WERI-Rb-1 (cell line): ENCODE measurements at regions not wholly inside any gene's neighbourhood (a gene's known extent, or its start where the extent isn't known, plus 50 kb on each side); places are given as distances from the start of the nearest gene placed in this dataset.

Source experiments
- DNase-seq: peaks from one replicate; pipeline ENCODE4 v3.0.0-alpha.2; 2020
- H3K27ac ChIP-seq: fragments of 250-450 bp; sonication (Bioruptor Pico); 2 replicates; pipeline ENCODE4 v1.5.1; 2020; ENCODE audit warnings: mild to moderate bottlenecking, moderate library complexity
- H3K27me3 ChIP-seq: fragments of 250-450 bp; sonication (Bioruptor Pico); 2 replicates; pipeline ENCODE4 v1.5.1; 2021; ENCODE audit warnings: mild to moderate bottlenecking, low read depth, moderate library complexity; ENCODE audit not compliant: insufficient read depth, severe bottlenecking
- H3K36me3 ChIP-seq: fragments of 250-450 bp; sonication (Bioruptor Pico); 2 replicates; pipeline ENCODE4 v1.5.1; 2020; ENCODE audit warnings: mild to moderate bottlenecking, moderate library complexity
- H3K4me3 ChIP-seq: 2 replicates; pipeline ENCODE4 v1.5.1; 2011; ENCODE audit warnings: low read depth, mild to moderate bottlenecking, control low read depth, low read length
- H3K9me3 ChIP-seq: fragments of 250-450 bp; sonication (Bioruptor Pico); 2 replicates; pipeline ENCODE4 v1.5.1; 2021; ENCODE audit warnings: mild to moderate bottlenecking, moderate library complexity; ENCODE audit not compliant: severe bottlenecking
- TF ChIP-seq, protein P1 (sequence below): IDR thresholded peaks from 2 replicates; pipeline ENCODE4 v1.5.1; 2011; ENCODE audit warnings: low read depth, mild to moderate bottlenecking, control low read depth, inconsistent platforms, low read length

- H3K36me3 ChIP-seq: no peaks in the 10 kb centered on the region
- peaks cover 21% of the 10 kb centered on the region for H3K27me3 ChIP-seq
- H3K4me3 ChIP-seq: no peak overlapping the region
- no peak for DNase-seq
- TF ChIP-seq, protein P1, sequence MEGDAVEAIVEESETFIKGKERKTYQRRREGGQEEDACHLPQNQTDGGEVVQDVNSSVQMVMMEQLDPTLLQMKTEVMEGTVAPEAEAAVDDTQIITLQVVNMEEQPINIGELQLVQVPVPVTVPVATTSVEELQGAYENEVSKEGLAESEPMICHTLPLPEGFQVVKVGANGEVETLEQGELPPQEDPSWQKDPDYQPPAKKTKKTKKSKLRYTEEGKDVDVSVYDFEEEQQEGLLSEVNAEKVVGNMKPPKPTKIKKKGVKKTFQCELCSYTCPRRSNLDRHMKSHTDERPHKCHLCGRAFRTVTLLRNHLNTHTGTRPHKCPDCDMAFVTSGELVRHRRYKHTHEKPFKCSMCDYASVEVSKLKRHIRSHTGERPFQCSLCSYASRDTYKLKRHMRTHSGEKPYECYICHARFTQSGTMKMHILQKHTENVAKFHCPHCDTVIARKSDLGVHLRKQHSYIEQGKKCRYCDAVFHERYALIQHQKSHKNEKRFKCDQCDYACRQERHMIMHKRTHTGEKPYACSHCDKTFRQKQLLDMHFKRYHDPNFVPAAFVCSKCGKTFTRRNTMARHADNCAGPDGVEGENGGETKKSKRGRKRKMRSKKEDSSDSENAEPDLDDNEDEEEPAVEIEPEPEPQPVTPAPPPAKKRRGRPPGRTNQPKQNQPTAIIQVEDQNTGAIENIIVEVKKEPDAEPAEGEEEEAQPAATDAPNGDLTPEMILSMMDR: no peak
- no peak overlapping the region for H3K27ac ChIP-seq
- H3K9me3 ChIP-seq: no peaks in the 10 kb centered on the region
Observed at GRCh38 chrX:137982472-137983172, 416.7 kb downstream of the ZIC3 start.

DNA sequence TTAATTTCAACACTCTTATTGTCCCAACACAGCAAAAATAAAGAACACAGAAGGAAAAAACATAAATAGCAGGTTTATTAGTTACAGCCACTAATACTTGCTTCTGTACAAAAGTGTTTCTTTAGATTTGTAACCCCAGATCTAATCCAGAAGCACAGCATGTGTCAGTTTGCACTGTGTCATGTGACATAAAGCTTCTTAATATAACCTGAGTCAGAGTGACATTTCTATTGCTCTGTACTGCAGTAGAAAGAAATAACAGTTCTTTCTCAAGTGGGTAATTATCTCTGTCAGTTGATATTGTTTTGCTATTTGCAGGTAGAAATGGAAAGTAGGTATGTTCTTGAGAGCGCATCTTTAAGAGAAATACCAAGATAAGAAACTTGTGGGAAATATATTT is 422.5 kb downstream of the ZIC3 start:
- H3K36me3 ChIP-seq: no peaks in the 10 kb centered on the region
- no peak overlapping the region for H3K27ac ChIP-seq
- no peaks in the 10 kb centered on the region for H3K9me3 ChIP-seq
- H3K27me3 ChIP-seq: peaks cover 39% of the 10 kb centered on the region
- TF ChIP-seq, protein P1: no peak
- no peak for DNase-seq
- no peak overlapping the region for H3K4me3 ChIP-seq

DNA sequence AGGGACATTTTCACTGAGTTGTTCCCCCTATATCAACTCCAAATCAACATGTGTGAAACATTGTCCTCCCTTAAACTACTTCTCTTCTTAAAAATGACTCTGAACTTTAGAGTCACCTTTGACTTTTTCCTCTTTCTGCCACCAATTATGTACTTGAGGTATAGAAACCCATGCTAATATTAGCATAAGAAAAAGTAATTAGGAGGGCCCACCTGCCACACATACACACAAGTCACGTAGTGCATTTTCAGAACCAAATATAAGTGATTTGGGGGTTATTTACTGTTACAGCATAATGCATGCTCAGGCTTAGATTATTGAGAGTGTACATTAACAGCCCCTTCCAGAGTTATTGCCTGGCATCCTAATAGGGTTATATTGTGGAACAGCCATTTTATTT is 432.7 kb downstream of the ZIC3 start:
- DNase-seq: no peak
- Histone ChIP-seq H3K9me3 (no peaks in the 10 kb centered on the region), H3K27ac (no peak overlapping the region), H3K27me3 (peaks cover 25% of the 10 kb centered on the region), H3K36me3 (no peaks in the 10 kb centered on the region), H3K4me3 (no peak overlapping the region)
- TF ChIP-seq, protein P1: no peak

DNA sequence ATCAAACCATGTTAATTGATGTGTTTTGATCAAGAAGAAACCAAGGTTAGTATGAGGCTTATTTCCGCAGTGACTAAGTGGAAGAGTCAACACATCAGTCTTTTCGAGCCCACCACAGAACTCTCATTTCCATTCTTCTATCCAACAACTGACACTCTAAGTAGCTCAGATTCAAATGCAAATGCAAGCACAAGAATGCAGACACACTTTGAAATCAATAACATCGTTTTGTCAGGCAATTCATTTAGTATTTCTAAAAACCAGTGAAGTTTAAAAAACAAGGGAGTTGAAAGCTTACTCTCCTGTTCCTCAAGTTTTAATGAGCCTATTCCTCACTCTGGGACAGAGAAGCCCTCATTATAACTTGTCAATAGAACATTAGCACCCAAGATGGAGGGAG is 433.1 kb downstream of the ZIC3 start:
- H3K9me3 ChIP-seq: no peaks in the 10 kb centered on the region
- H3K27ac ChIP-seq: no peak overlapping the region
- H3K36me3 ChIP-seq: no peaks in the 10 kb centered on the region
- no peak for DNase-seq
- H3K4me3 ChIP-seq: no peak overlapping the region
- TF ChIP-seq, protein P1: no peak
- peaks cover 28% of the 10 kb centered on the region for H3K27me3 ChIP-seq

DNA sequence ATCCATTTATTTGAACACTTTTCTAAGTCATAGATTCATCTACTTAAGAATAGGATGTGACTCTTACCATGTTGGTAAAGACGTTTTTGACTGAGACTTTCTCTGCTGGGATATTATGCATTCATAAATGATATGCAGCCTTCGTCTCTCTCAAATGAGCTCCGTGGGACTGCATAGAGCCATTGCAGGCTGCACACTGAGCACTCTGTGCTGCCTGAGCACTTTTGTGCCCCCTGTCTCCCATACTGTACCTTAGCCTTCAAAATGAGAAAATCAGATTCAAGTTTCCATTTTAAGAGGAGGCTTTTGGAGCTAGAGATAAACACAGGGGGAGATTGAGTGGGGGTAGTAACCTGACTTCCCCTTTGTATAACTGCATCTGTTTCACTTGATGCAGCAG is 433.6 kb downstream of the ZIC3 start:
- Histone ChIP-seq H3K27ac (no peak overlapping the region), H3K36me3 (no peaks in the 10 kb centered on the region), H3K9me3 (no peaks in the 10 kb centered on the region), H3K27me3 (peaks cover 32% of the 10 kb centered on the region), H3K4me3 (no peak overlapping the region)
- no peak for DNase-seq
- TF ChIP-seq, protein P1: no peak

- H3K4me3 ChIP-seq: no peak overlapping the region
- H3K9me3 ChIP-seq: no peaks in the 10 kb centered on the region
- DNase-seq: no peak
- no peak overlapping the region for H3K27ac ChIP-seq
- H3K27me3 ChIP-seq: peaks cover 36% of the 10 kb centered on the region
- H3K36me3 ChIP-seq: no peaks in the 10 kb centered on the region
- TF ChIP-seq, protein P1: no peak
Observed at GRCh38 chrX:138001226-138001625, 435.3 kb downstream of the ZIC3 start.
